Activated naive CD4-positive, alpha-beta T cell treated with anti-CD3 and anti-CD28 coated beads, Interleukin-2, amount 50 U/mL, for 72 hours (primary cell): ENCODE measurements at regions not wholly inside any gene's neighbourhood (a gene's known extent, or its start where the extent isn't known, plus 50 kb on each side); places are given as distances from the start of the nearest gene placed in this dataset.
"Not testable (repeated sequence)": the region's sequence is repeated elsewhere in the genome, so short reads cannot be mapped to it uniquely, and the experiment has no call there.

Source experiments
- ATAC-seq, 2 donors: fragments of 150-1000 bp; cut with Tn5 transposase; 2 replicates each; pipeline ENCODE4 v1.10.0; 2021; ENCODE audit warnings: mild to moderate bottlenecking in 2 of 2, moderate library complexity in 2 of 2
- DNase-seq, 2 donors: peaks; one replicate each; pipeline ENCODE4 v3.0.0; 2021 to 2022; ENCODE audit warnings: low spot score in 2 of 2
- H3K27ac Mint-ChIP-seq, 2 donors: one replicate each; pipeline ENCODE4 v1.8.0; 2022; ENCODE audit warnings: mild to moderate bottlenecking in 2 of 2, mixed read lengths in 2 of 2
- H3K36me3 Mint-ChIP-seq, 2 donors: one replicate each; pipeline ENCODE4 v1.8.0; 2022; ENCODE audit warnings: mixed read lengths in 2 of 2
- H3K9me3 Mint-ChIP-seq, 2 donors: one replicate each; pipeline ENCODE4 v1.8.0; 2022; ENCODE audit warnings: mixed read lengths in 2 of 2

DNA sequence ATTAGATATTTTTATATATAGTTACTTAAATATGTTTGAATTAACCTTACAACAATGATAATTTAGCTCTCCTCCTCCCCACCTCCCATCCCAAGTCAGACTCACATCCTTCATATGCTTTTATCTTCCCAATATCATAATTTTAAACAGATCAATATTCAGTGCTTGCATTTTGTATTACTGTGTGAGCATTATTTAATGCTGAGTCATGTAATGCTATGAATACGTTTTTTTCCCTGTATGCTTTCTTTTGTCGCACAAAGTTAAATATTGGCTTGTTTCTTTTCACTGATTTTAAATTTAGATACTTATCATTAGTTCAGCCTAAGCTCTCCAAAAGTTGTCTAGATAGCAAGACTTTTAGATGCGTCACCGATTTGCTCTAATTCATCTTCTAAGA, 471.6 kb upstream of the SGO1 start:
- ATAC-seq: no peak
- Mint-ChIP-seq H3K36me3 (peaks cover 0 to 11% of the 10 kb centered on the region in 2 donors), H3K9me3 (peaks cover 12 to 13% of the 10 kb centered on the region in 2 donors), H3K27ac (no peak overlapping the region)
- DNase-seq: no peak

DNA sequence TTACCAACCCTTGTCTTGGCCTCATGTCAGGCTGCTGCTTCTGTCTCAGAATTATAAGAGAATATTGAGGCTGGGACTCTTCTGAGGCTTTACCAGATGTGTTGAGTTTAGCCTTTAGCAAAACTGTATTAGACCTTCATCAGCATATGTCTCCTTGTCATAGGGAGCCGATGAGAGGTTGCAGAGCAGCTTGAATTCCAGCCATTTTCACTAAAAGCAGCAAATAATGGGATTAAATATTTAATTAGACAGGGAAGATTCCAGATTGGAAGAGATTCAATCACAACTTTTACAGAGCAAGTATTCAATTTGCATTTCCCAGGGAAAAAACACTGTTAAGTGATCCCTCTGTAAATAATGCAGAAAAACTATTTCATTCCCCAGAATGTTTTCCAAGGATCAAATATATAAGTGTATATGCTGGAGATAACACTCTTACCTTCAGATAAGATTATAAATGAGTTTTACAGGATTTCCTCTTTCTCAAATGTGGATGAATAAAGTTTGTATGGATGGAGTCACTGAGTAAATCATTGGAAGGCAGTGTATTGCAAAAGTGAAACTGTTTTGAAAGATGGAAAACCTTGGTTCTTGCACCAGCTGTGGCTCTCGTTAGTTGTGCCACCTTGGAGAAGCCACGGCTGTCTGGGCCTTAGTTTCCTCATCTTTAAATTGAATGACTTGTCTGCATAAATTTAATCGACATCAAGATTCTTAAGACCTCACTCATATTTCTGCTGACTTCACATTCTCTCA, 466.4 kb upstream of the SGO1 start:
- ATAC-seq: no peak
- Mint-ChIP-seq H3K36me3 (peaks cover 0 to 4% of the 10 kb centered on the region in 2 donors), H3K27ac (no peak overlapping the region), H3K9me3 (peaks cover 13 to 19% of the 10 kb centered on the region in 2 donors)
- no peak for DNase-seq

DNA sequence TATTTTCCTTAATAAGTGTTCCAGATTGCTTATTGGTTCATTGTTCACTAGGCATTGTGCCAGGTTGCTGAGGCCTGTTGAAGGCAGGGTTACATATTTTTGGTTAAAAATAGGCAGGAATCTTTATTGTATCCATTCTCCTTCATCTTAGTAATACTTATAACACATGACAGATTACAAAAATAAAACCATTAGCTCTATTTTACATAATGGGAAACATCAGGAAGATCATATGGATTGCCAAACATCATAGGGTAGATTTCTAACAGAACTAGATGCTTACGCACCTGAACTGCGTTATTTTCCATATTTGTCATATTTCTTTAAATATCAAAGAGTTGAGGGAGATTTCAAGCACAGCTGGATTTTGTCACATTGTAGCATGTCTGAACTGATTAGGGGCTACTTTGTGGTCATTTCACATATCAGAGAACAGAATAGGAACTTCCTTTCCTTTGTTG, 462.9 kb upstream of the SGO1 start:
- Mint-ChIP-seq H3K36me3 (no peaks in the 10 kb centered on the region), H3K9me3 (peaks cover 9 to 19% of the 10 kb centered on the region in 2 donors), H3K27ac (no peak overlapping the region)
- DNase-seq: no peak
- ATAC-seq: no peak

DNA sequence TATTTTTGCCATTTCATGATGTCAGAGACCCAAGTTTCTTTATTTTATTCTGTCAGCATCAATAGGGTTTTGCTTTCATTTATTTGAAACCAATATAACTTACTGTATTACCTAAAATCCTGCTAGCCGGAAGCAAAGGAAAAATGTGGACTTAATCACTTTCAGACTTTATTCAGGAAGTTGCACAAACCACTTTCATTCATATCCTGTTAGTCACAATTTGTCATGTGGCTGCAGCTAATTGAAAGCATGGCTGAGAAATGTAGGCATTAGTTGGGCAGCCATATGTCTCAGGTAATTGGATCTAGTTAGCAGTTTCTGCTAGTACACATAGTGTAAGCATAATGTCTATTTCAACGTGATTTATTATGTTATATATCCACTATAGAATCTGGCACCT, 462.3 kb upstream of the SGO1 start:
- no peak overlapping the region for H3K27ac Mint-ChIP-seq
- peaks cover 9 to 16% of the 10 kb centered on the region in 2 donors for H3K9me3 Mint-ChIP-seq
- ATAC-seq (no peak), DNase-seq (no peak)
- no peaks in the 10 kb centered on the region for H3K36me3 Mint-ChIP-seq

DNA sequence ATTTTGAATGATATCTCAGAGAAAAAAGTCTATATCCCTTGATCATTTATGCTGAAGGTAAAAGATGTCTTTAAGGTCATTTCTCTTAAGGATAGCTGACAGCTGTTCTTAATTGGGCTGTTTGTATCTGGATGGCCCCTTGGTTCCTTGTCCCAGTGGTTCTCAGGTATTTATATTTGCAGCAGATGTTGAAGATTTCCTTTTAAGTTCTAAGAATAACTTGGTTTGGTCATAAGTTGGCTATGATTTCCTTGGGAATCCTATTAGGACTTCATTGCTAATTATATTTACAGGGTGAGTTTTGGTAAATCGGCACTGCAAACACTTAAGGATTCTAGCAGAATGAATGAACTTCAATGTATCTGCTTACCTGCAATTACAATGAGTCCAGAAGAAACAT, 460.4 kb upstream of the SGO1 start:
- no peak for ATAC-seq

DNA sequence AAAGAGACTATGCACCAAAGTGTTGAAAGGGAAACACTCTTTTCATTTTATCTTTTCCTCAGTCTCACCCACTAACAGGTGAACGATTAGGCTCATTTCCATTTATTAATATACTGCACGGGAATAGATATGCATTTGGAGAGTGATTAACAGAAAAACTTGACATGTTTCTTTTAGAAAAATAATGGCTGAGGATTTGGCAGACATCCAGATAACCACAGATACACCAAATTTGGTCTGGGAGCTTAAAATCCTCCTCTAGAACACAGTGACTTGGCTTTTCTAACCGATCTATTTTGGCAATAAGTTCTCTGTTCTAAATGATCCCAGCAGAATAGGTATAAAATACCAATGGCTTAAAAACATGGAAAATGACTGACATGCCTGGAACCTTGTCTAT, 459.3 kb upstream of the SGO1 start:
- Mint-ChIP-seq H3K27ac (no peak overlapping the region), H3K9me3 (peaks cover 8 to 13% of the 10 kb centered on the region in 2 donors), H3K36me3 (no peaks in the 10 kb centered on the region)
- ATAC-seq: no peak
- DNase-seq: no peak

More for the DNA sequence above, 460.4 kb upstream of the SGO1 start:
- Mint-ChIP-seq H3K9me3 (peaks cover 9 to 14% of the 10 kb centered on the region in 2 donors), H3K36me3 (no peaks in the 10 kb centered on the region), H3K27ac (no peak overlapping the region)
- DNase-seq: no peak

DNA sequence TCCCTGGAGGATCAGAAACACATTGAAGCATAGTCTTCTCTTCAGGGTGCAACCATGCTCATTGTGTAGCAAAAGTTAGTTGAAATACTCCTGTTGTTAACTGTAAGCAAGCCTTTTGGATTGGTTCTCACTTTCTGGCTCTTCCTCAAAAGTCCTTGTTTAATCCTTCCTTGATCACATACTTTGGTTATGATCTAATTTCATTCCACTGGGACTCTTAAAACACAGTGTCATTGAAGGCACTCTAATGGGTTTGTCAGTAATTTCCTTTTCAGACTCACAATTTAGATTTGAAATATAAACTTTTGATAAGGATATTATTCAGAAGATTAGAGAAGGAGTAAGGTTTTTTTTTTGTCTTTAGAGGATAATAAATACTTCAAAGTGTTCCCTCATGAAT, 451.7 kb upstream of the SGO1 start:
- Mint-ChIP-seq H3K36me3 (no peaks in the 10 kb centered on the region), H3K9me3 (no peaks in the 10 kb centered on the region), H3K27ac (no peak overlapping the region)
- DNase-seq (no peak), ATAC-seq (no peak)

DNA sequence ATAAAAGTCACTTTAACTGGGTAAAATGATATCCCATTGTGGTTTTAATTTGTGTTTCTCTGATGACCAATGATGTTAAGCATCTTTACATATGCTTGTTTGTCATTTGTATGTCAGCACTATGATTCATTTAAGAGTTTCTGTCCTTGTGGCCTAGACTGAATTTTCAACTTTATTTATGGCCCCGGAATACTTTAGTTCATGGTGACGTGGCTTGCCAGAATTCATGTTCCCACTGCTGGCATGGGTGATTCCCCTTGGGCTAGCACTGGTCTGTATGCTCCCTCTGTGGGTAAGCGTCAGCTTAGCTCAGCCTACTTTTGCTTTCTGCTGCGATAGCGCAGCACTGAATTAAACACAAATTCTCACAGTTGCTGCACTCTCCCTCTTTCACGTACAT, 436.3 kb upstream of the SGO1 start:
- ATAC-seq (no peak), DNase-seq (no peak)
- H3K36me3 Mint-ChIP-seq: peaks cover 5 to 14% of the 10 kb centered on the region in 2 donors
- peaks cover 13 to 29% of the 10 kb centered on the region in 2 donors for H3K9me3 Mint-ChIP-seq
- H3K27ac Mint-ChIP-seq: no peak overlapping the region

DNA sequence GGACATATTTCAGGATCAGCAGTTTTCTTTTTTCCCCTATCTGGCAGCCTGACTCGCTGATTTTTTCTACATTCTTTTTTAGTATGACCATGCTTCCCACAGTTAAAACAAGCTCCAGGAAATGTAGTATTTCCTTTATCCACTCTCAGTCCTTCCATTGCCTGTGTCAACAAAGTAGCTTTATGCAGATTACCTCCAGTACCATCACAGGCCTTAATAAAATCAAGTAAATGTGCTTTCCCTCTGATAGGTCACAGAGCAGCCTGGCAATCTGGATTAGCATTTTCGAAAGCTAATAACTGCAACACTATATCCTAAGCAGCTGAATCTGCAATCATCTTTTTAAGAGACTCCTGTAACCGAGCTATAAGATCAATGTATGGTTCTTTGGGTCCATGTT, 432.6 kb upstream of the SGO1 start:
- not testable (repeated sequence) for ATAC-seq, DNase-seq, H3K27ac Mint-ChIP-seq
- H3K36me3 Mint-ChIP-seq: peaks cover 5 to 24% of the 10 kb centered on the region in 2 donors
- peaks cover 18 to 28% of the 10 kb centered on the region in 2 donors for H3K9me3 Mint-ChIP-seq

DNA sequence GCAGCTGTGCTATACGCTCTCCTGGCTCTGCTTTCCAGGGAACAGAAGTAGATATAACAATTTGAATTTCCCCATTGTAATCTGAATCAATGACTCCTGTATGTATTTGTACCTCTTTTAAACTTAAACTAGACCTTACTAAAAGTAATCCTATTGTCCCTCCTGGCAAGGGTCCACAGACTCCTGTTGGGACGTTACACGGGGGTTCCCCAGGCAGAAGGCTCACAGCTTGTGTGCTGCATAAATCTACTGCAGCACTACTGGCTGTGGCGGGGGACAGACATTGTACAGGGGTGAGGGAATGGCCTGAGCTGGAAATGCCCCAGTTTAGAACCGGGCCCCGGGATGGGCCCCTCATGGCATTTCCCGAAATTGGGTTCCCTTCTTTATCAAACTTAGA, 432.2 kb upstream of the SGO1 start:
- not testable (repeated sequence) for H3K27ac Mint-ChIP-seq, ATAC-seq, DNase-seq
- H3K9me3 Mint-ChIP-seq: peaks cover 18 to 29% of the 10 kb centered on the region in 2 donors
- peaks cover 5 to 24% of the 10 kb centered on the region in 2 donors for H3K36me3 Mint-ChIP-seq

DNA sequence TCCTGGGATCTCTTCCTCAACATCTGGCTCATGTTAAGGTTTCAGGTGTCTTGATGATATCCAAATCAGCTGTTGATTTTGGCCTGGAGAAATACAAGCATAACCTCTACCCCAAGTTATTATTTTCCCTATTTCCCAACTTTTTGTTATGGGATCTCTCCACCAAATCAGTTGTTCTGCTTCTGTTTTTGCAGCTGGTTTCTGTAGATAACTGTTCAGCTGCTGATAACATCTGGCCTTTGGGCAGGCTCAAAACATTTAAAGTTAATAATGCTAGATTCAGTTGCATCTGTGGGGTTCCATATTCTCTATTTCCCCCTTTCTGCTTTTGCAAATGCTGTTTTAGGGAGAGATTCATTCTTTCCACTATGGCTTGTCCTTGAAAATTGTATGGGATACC, 430.0 kb upstream of the SGO1 start:
- not testable (repeated sequence) for ATAC-seq, DNase-seq, H3K27ac Mint-ChIP-seq
- peaks cover 12 to 35% of the 10 kb centered on the region in 2 donors for H3K36me3 Mint-ChIP-seq
- H3K9me3 Mint-ChIP-seq: peaks cover 31 to 46% of the 10 kb centered on the region in 2 donors

DNA sequence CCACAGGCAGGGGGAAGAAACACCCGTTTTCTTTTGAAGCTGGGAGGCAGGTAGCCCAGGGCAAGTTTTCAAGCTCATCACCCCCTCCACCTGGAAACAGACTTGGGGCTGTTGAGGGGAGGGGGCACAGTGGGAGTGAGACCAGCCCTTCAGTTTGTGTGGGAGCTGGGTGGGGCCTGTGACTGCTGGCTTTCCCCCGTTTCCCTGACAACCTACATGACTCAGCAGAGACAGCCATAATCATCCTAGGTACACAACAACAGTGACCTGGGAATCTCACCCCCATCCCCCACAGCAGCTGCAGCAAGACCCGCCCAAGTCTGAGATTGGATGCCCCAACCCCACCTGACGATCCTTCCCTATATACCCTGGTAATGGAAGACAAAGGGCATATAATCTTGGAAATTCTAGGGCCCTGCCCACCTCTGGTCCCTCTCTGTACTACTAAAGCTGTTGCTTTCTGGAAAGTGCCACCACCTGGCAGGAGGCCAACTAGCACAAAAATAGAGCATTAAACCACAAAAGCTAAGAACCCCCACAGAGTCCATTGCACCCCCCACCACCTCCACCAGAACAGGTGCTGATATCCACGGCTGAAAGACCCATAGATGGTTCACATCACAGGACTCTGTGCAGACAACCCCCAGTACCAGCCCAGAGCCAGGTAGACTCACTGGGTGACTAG, 422.2 kb upstream of the SGO1 start:
- Mint-ChIP-seq H3K36me3 (peaks cover 19 to 44% of the 10 kb centered on the region in 2 donors), H3K27ac (no peak overlapping the region), H3K9me3 (peaks cover 54 to 61% of the 10 kb centered on the region in 2 donors)
- ATAC-seq: no peak
- no peak for DNase-seq

DNA sequence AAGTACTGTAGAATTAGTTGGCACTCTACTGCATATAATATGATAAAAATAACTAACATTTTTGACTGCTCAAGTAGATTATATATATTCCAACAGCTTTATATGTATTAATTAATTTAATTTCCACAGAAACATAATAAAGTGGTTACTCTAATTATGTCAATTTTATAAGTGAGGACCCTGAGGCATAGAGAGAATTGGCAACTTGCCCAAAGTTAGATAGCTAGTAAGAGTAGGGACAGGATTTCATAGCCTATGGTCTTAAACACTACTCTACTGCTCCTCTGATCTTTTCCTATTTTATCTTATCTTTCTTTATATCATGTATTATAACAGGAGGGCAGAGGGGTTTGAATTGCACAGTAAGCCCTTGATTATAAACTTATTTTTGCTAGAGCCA, 418.7 kb upstream of the SGO1 start:
- Mint-ChIP-seq H3K9me3 (peaks cover 48 to 49% of the 10 kb centered on the region in 2 donors), H3K27ac (no peak overlapping the region), H3K36me3 (peaks cover 8 to 37% of the 10 kb centered on the region in 2 donors)
- ATAC-seq (no peak), DNase-seq (no peak)

DNA sequence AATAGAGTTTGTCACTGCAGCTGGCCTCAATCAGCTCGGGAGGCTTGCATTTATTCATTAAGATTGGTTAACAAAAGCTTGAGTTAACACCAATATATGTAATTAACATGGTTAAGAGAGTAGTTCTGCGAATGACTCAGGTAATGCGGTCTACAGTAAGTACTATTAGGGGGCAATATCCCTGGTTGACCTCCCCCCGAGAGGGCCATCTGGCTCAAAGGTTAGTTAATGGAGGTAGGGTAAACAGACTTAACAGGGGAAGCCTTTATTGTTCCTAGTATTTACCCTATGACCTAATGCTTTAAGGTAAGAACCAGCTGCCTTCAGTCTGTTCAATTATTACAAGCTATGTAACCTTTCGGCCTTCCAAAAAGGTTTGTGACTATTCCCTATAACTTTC, 403.3 kb upstream of the SGO1 start:
- H3K27ac Mint-ChIP-seq: no peak overlapping the region

DNA sequence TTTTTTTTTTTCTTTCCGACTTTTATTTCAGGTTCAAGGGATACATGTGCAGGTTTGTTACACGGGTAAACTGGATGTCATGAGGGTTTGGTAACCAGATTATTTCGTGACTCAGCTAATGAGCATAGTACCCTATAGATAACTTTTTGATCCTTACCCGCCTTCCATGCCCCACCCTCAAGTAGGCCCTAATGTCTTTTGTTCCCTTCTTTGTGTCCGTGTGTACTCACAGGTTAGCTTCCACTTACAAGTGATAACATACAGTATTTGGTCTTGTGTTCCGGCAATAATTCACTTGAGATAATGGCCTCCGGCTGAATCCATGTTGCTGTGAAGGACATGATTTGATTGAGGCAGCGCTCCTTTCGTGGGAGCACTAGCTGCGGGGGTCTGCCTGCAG, 402.8 kb upstream of the SGO1 start:
- DNase-seq (no peak), ATAC-seq (no peak)
- no peaks in the 10 kb centered on the region for H3K36me3 Mint-ChIP-seq
- no peak overlapping the region for H3K27ac Mint-ChIP-seq
- H3K9me3 Mint-ChIP-seq: peaks cover 12 to 13% of the 10 kb centered on the region in 2 donors

More for the DNA sequence above, 403.3 kb upstream of the SGO1 start:
- H3K36me3 Mint-ChIP-seq: peaks cover 0 to under 1% of the 10 kb centered on the region in 2 donors
- DNase-seq (no peak), ATAC-seq (no peak)
- peaks cover 12 to 14% of the 10 kb centered on the region in 2 donors for H3K9me3 Mint-ChIP-seq

DNA sequence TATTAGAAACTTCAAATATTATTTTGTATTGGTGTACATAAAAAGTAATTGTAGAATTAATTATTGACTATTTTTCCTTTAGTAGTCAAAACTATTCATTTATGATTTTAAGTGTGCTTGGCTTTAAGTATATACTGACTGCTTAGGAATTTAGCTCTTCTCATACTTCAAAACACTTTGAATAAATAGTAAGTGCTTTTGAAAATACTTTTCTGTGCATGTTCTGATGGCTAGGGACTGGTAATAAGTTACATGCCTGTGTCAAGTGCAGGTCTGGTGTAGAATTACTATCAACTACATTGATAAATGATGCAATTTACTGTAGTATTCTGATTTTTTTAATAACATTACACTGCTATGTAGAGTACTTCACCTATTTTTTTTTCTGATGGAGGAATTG, 397.6 kb upstream of the SGO1 start:
- H3K27ac Mint-ChIP-seq: no peak overlapping the region
- no peaks in the 10 kb centered on the region for H3K36me3 Mint-ChIP-seq
- no peak for ATAC-seq
- H3K9me3 Mint-ChIP-seq: peaks cover 3 to 5% of the 10 kb centered on the region in 2 donors
- no peak for DNase-seq

DNA sequence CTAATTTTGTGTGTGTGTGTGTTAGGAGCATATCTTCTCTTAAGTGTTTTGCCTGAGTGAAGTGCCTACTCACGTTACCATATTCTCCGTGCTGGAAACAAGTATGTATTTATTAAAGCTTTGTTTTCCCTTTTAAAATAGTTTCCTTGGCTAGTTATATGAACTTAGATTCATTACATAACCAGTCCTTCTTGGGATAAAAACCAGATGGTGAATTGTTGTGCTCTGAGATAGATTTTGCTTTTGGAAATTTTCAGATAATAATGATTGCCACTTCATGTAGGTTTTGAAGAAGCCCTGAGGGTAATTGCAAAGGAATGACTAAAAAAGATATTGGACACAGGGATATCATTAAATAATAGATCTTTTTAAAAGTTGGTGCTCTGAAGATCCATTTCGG, 390.2 kb upstream of the SGO1 start:
- Mint-ChIP-seq H3K9me3 (peaks cover 0 to 3% of the 10 kb centered on the region in 2 donors), H3K27ac (no peak overlapping the region), H3K36me3 (no peaks in the 10 kb centered on the region)
- ATAC-seq (no peak), DNase-seq (no peak)
